ENCODE measurements at regions not wholly inside any gene's neighbourhood (a gene's known extent, or its start where the extent isn't known, plus 50 kb on each side); places are given as distances from the start of the nearest gene placed in this dataset.

GRCh38 chr6:19142275-19142674 is 694.9 kb upstream of the ID4 start:
- TF ChIP-seq CEBPB (IDR thresholded peaks at IDR 0.05; ENCODE audit: low read depth, low read length) (no peak), MAFK (IDR thresholded peaks at IDR 0.05; ENCODE audit: low read depth, low read length) (no peak), BHLHE40 (IDR thresholded peaks at IDR 0.05; ENCODE audit: low read depth, low read length) (no peak), MAZ (IDR thresholded peaks at IDR 0.05; ENCODE audit: borderline replicate concordance, low read depth, low read length) (no peak), FOS (IDR thresholded peaks at IDR 0.05; ENCODE audit: low read depth, low read length) (no peak), RFX5 (IDR thresholded peaks at IDR 0.05; ENCODE audit: low read depth, low read length) (no peak), POLR2A (IDR thresholded peaks at IDR 0.05; ENCODE audit: low read depth, low read length) (no peak), ELK1 (IDR thresholded peaks at IDR 0.05; ENCODE audit: borderline replicate concordance, low read depth, low read length) (no peak), MXI1 (IDR thresholded peaks at IDR 0.05; ENCODE audit: borderline replicate concordance, low read depth, low read length) (no peak), USF2 (IDR thresholded peaks at IDR 0.05; ENCODE audit: low read depth, low read length) (no peak)
- Histone ChIP-seq H2AFZ (replicated peaks; ENCODE audit: low read length, poor library complexity) (no peak overlapping the region), H3K9ac (ENCODE audit: low read depth, low read length) (no peak overlapping the region), H4K20me1 (ENCODE audit: insufficient read depth, low read length) (no peaks in the 10 kb centered on the region), H3K18ac (ENCODE audit: low read depth, low read length) (no peak overlapping the region), H3K23ac (ENCODE audit: low read depth, low read length) (no peak overlapping the region), H4K5ac (ENCODE audit: low read depth, low read length) (no peak overlapping the region), H3K9me1 (ENCODE audit: insufficient read depth, low read length) (no peaks in the 10 kb centered on the region), H3K4me2 (ENCODE audit: low read depth, low read length) (no peak overlapping the region), H4K91ac (ENCODE audit: insufficient read depth, low read depth, low read length) (no peak overlapping the region), H3K4me3 (ENCODE audit: insufficient read depth, low read depth, low read length) (no peak overlapping the region), H3K4me1 (ENCODE audit: control insufficient read depth, insufficient read depth, low read length) (no peaks in the 10 kb centered on the region), H2BK15ac (ENCODE audit: low read depth, low read length) (no peak overlapping the region), H3K36me3 (ENCODE audit: control insufficient read depth, insufficient read depth, low read length) (no peaks in the 10 kb centered on the region), H3K79me1 (ENCODE audit: low read depth in 1 of 2, low read length in 2 of 2) (no peaks in the 10 kb centered on the region), H3K27ac (ENCODE audit: insufficient read depth, low read length) (no peak overlapping the region), H2AK9ac (replicated peaks; ENCODE audit: low read depth, low read length, poor library complexity) (no peak overlapping the region), H2AK5ac (ENCODE audit: low read depth, low read length) (no peak overlapping the region), H3K4ac (ENCODE audit: low read depth, low read length) (no peak overlapping the region), H2BK120ac (ENCODE audit: low read depth, low read length) (no peak overlapping the region), H2BK5ac (ENCODE audit: low read depth, low read length, poor library complexity, severe bottlenecking) (no peak overlapping the region), H2BK20ac (ENCODE audit: low read depth, low read length) (no peak overlapping the region), H3K9me3 (ENCODE audit: control insufficient read depth, insufficient read depth, low read length) (peaks cover 7% of the 10 kb centered on the region), H3K14ac (replicated peaks; ENCODE audit: low read depth, low read length) (no peak overlapping the region), H3K56ac (ENCODE audit: extremely low read depth, insufficient read depth, low read length) (no peak overlapping the region), H3K27me3 (ENCODE audit: control insufficient read depth, insufficient read depth, low read length) (no peaks in the 10 kb centered on the region), H4K8ac (ENCODE audit: low read depth in 2 of 2, low read length in 2 of 2) (no peak overlapping the region)
- DNase-seq (no peak), ATAC-seq (ENCODE audit: low read depth) (no peak)
- ChIA-PET CTCF (no interaction called here), POLR2A (ENCODE audit: unreplicated experiment) (no interaction called here)
- dilution Hi-C loops (cut with HindIII; ENCODE audit: low sequenced_read_pairs, unreplicated experiment) (no loop called here), intact Hi-C loops (cut with micrococcal nuclease) (no loop called here), in situ Hi-C loops (cut with MboI; ENCODE audit: low sequenced_read_pairs) (no loop called here)
- BruUV-seq (replicated peaks): no TSS peak
- no CpG with 5 or more reads among the region's 5 CpGs for WGBS, 2 experiments (ENCODE audit: extremely low coverage in 2 of 2, insufficient read length in 1 of 2)

Measured in IMR-90 (cell line).